ENCODE measurements at regions not wholly inside any gene's neighbourhood (a gene's known extent, or its start where the extent isn't known, plus 50 kb on each side); places are given as distances from the start of the nearest gene placed in this dataset.
A peak's percentile ranks its signal among the peaks of the same experiment; 100 is the strongest.

GRCh38 chr18:22346953-22347605 is 70.6 kb downstream of the CTAGE1 start:
- DNase-seq, result no peak
- no peak overlapping the region for H3K27ac ChIP-seq (ENCODE audit: low read depth in 1 of 2, low read length in 2 of 2)
- TF ChIP-seq CTCF (IDR thresholded peaks at IDR 0.05), result no peak
- CTCF ChIA-PET, result no interaction called here
- Mint-ChIP-seq H3K4me1 (ENCODE audit: low read depth) (peaks cover 12% of the 10 kb centered on the region), H3K4me3 (peak overlapping the region; percentile 88), H3K27ac (peak overlapping the region; percentile 81), H3K27me3 (peaks cover 59% of the 10 kb centered on the region), H3K36me3 (ENCODE audit: low read depth) (no peaks in the 10 kb centered on the region), H3K9me3 (no peaks in the 10 kb centered on the region)
- H3K4me3 ChIP-seq (ENCODE audit: low read length), result peak overlapping the region; percentile 52
- intact Hi-C loops (cut with DNase I, micrococcal nuclease), result no loop called here
- H3K9me3 ChIP-seq (ENCODE audit: control insufficient read depth in 1 of 2, insufficient read depth in 1 of 2, low read length in 2 of 2), result peaks cover 0 to 11% of the 10 kb centered on the region in 2 experiments
- ATAC-seq (ENCODE audit: poor library complexity), result no peak
- peaks cover 19 to 34% of the 10 kb centered on the region in 2 experiments for H3K27me3 ChIP-seq (ENCODE audit: control insufficient read depth in 1 of 2, insufficient read depth in 2 of 2, low read length in 2 of 2)
- peaks cover 34% of the 10 kb centered on the region for H3K4me1 ChIP-seq (ENCODE audit: insufficient read depth, low read length)
- H3K36me3 ChIP-seq (ENCODE audit: insufficient read depth, low read length), result no peaks in the 10 kb centered on the region
- POLR2A ChIA-PET, result no interaction called here

- H3K9me3 ChIP-seq (ENCODE audit: control insufficient read depth in 1 of 2, insufficient read depth in 1 of 2, low read length in 2 of 2), result peaks cover 0 to 12% of the 10 kb centered on the region in 2 experiments
- Mint-ChIP-seq H3K27ac (peak overlapping the region; percentile 81), H3K27me3 (peaks cover 58% of the 10 kb centered on the region), H3K4me3 (peak overlapping the region; percentile 88), H3K9me3 (no peaks in the 10 kb centered on the region), H3K4me1 (ENCODE audit: low read depth) (peaks cover 13% of the 10 kb centered on the region), H3K36me3 (ENCODE audit: low read depth) (no peaks in the 10 kb centered on the region)
- no peak for TF ChIP-seq CTCF (IDR thresholded peaks at IDR 0.05)
- peak in 9 of 14 experiments; percentile 13 to 72 (median 37) for DNase-seq
- CTCF ChIA-PET, result no interaction called here
- peak; percentile 40 for ATAC-seq (ENCODE audit: poor library complexity)
- peaks cover 19 to 34% of the 10 kb centered on the region in 2 experiments for H3K27me3 ChIP-seq (ENCODE audit: control insufficient read depth in 1 of 2, insufficient read depth in 2 of 2, low read length in 2 of 2)
- H3K4me3 ChIP-seq (ENCODE audit: low read length), result peak overlapping the region; percentile 52
- H3K27ac ChIP-seq (ENCODE audit: low read depth in 1 of 2, low read length in 2 of 2), result no peak overlapping the region
- intact Hi-C loops (cut with DNase I, micrococcal nuclease), result no loop called here
- POLR2A ChIA-PET, result no interaction called here
- peaks cover 40% of the 10 kb centered on the region for H3K4me1 ChIP-seq (ENCODE audit: insufficient read depth, low read length)
- no peaks in the 10 kb centered on the region for H3K36me3 ChIP-seq (ENCODE audit: insufficient read depth, low read length)
These were observed 71.2 kb downstream of the CTAGE1 start for GRCh38 chr18:22346401-22346952.

GRCh38 chr18:22345718-22346117 is 72.0 kb downstream of the CTAGE1 start:
- Mint-ChIP-seq H3K27me3 (peaks cover 55% of the 10 kb centered on the region), H3K9me3 (no peaks in the 10 kb centered on the region), H3K4me3 (no peak overlapping the region), H3K4me1 (ENCODE audit: low read depth) (peaks cover 16% of the 10 kb centered on the region), H3K36me3 (ENCODE audit: low read depth) (no peaks in the 10 kb centered on the region), H3K27ac (peak overlapping the region; percentile 57)
- TF ChIP-seq CTCF (IDR thresholded peaks at IDR 0.05), result no peak
- H3K4me3 ChIP-seq (ENCODE audit: low read length), result no peak overlapping the region
- H3K36me3 ChIP-seq (ENCODE audit: insufficient read depth, low read length), result no peaks in the 10 kb centered on the region
- H3K9me3 ChIP-seq (ENCODE audit: control insufficient read depth in 1 of 2, insufficient read depth in 1 of 2, low read length in 2 of 2), result peaks cover 0 to 10% of the 10 kb centered on the region in 2 experiments
- no peak for DNase-seq
- CTCF ChIA-PET, result no interaction called here
- ATAC-seq (ENCODE audit: poor library complexity), result no peak
- intact Hi-C loops (cut with DNase I, micrococcal nuclease), result no loop called here
- POLR2A ChIA-PET, result interaction anchor here (1.0 kb wide), 1 partner anchor 63 kb away, joined by 4 read pairs; no protein-coding TSS in a partner anchor
- peaks cover 45% of the 10 kb centered on the region for H3K4me1 ChIP-seq (ENCODE audit: insufficient read depth, low read length)
- peaks cover 19 to 31% of the 10 kb centered on the region in 2 experiments for H3K27me3 ChIP-seq (ENCODE audit: control insufficient read depth in 1 of 2, insufficient read depth in 2 of 2, low read length in 2 of 2)
- no peak overlapping the region for H3K27ac ChIP-seq (ENCODE audit: low read depth in 1 of 2, low read length in 2 of 2)

Measured in CD4-positive, alpha-beta T cell (primary cell).